Dendritic cell treated with granulocyte-macrophage colony-stimulating factor and Interleukin-4, amounts not matched to agents 40 ng/mL and 50 ng/mL, for 4 days (primary cell): ENCODE measurements at regions not wholly inside any gene's neighbourhood (a gene's known extent, or its start where the extent isn't known, plus 50 kb on each side); places are given as distances from the start of the nearest gene placed in this dataset.

Source experiments
- H3K27ac Mint-ChIP-seq: one replicate; pipeline ENCODE4 v1.8.0; 2022; ENCODE audit warnings: mild to moderate bottlenecking, mixed read lengths
- H3K27me3 Mint-ChIP-seq: one replicate; pipeline ENCODE4 v1.8.0; 2022; ENCODE audit warnings: mild to moderate bottlenecking, mixed read lengths
- H3K36me3 Mint-ChIP-seq: one replicate; pipeline ENCODE4 v1.8.0; 2022; ENCODE audit warnings: low read depth, mixed read lengths
- H3K4me1 Mint-ChIP-seq: one replicate; pipeline ENCODE4 v1.8.0; 2022; ENCODE audit warnings: low read depth, mixed read lengths
- H3K4me3 Mint-ChIP-seq: one replicate; pipeline ENCODE4 v1.8.0; 2022; ENCODE audit warnings: mild to moderate bottlenecking, moderate library complexity, mixed read lengths
- H3K9me3 Mint-ChIP-seq: one replicate; pipeline ENCODE4 v1.8.0; 2022; ENCODE audit warnings: mixed read lengths
- intact Hi-C: fragments of 100-400 bp; cut with micrococcal nuclease; formaldehyde crosslinking; loops from one replicate; pipeline ENCODE4 v1.15.0; 2022

- Mint-ChIP-seq H3K27me3 (peaks cover 2% of the 10 kb centered on the region), H3K27ac (no peak overlapping the region), H3K9me3 (no peaks in the 10 kb centered on the region), H3K36me3 (no peaks in the 10 kb centered on the region), H3K4me3 (no peak overlapping the region), H3K4me1 (no peaks in the 10 kb centered on the region)
- intact Hi-C loops = no loop called here
Measured at GRCh38 chr6:165876588-165876987, 213.5 kb upstream of the PDE10A start.

DNA sequence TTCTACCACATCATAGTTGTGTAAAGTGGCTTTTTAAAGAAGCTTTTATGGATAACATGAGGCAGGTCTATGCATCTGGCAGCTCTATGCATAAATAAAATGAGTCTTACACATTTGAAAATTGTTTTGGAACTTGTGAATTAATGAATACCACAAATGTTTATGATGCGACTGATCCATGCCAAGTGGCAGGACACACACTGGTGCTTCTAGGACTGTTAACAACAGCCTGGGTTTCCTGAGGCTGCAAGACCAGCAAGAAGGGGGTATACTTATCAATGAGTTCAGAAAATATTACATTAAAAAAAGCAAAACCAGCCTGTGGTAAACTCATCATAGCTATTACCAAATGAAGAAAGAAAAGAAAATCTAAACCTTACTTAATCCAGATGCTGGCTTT, 212.9 kb upstream of the PDE10A start:
- Mint-ChIP-seq H3K27me3 (peaks cover 2% of the 10 kb centered on the region), H3K27ac (no peak overlapping the region), H3K4me3 (no peak overlapping the region), H3K4me1 (no peaks in the 10 kb centered on the region), H3K36me3 (no peaks in the 10 kb centered on the region), H3K9me3 (no peaks in the 10 kb centered on the region)
- intact Hi-C loops = no loop called here

DNA sequence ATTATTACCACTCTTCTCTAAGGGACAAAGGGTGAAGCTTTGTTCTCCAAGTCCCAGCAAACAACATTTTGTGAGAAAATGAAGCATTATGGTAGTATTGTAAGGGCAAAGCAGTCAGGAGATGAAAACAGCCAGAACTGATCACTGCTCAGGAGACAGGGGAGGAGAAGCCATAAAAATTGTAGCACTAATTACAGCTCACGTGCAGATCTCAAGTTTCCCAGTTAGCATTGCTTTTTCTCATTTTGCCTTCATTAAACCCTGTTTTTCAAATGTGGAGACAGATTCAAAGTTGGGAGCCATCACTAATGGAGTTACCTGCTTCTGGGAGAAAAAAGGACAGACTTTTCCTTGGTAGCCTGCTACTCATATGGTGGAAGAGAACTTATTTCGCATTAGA, 210.9 kb upstream of the PDE10A start:
- intact Hi-C loops = no loop called here
- peaks cover 2% of the 10 kb centered on the region for H3K27me3 Mint-ChIP-seq
- peaks cover 9% of the 10 kb centered on the region for H3K9me3 Mint-ChIP-seq
- H3K4me3 Mint-ChIP-seq = no peak overlapping the region
- H3K4me1 Mint-ChIP-seq = no peaks in the 10 kb centered on the region
- no peak overlapping the region for H3K27ac Mint-ChIP-seq
- no peaks in the 10 kb centered on the region for H3K36me3 Mint-ChIP-seq

DNA sequence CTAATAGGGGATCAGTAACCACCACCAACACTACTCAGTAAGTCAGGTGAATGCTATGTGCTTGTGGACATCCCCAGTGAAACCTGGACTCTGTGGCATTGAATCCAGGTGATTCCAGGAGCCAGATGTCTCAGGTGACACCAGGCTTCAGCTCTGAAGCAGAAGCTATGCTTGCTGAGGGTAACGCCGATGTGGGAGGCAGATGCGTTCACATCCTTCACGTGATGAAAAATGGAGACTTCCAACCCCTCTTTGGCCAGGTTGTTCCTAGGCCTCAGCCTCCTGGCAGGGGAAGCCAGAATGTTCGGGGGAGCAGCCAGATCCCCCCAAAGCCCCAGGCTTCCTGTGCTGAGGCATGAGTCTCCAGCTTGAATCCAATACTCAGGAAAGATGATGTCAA, 209.8 kb upstream of the PDE10A start:
- peaks cover 2% of the 10 kb centered on the region for H3K27me3 Mint-ChIP-seq
- no peaks in the 10 kb centered on the region for H3K4me1 Mint-ChIP-seq
- intact Hi-C loops = no loop called here
- H3K4me3 Mint-ChIP-seq = no peak overlapping the region
- H3K9me3 Mint-ChIP-seq = peaks cover 9% of the 10 kb centered on the region
- H3K27ac Mint-ChIP-seq = no peak overlapping the region
- no peaks in the 10 kb centered on the region for H3K36me3 Mint-ChIP-seq

GRCh38 chr6:165872311-165872710, 209.3 kb upstream of the PDE10A start:
- H3K9me3 Mint-ChIP-seq = peaks cover 9% of the 10 kb centered on the region
- H3K27me3 Mint-ChIP-seq = peaks cover 2% of the 10 kb centered on the region
- intact Hi-C loops = no loop called here
- H3K27ac Mint-ChIP-seq = no peak overlapping the region
- H3K4me1 Mint-ChIP-seq = no peaks in the 10 kb centered on the region
- no peaks in the 10 kb centered on the region for H3K36me3 Mint-ChIP-seq
- no peak overlapping the region for H3K4me3 Mint-ChIP-seq

- Mint-ChIP-seq H3K36me3 (no peaks in the 10 kb centered on the region), H3K4me1 (no peaks in the 10 kb centered on the region), H3K27ac (no peak overlapping the region), H3K27me3 (peaks cover 2% of the 10 kb centered on the region), H3K9me3 (peaks cover 9% of the 10 kb centered on the region), H3K4me3 (no peak overlapping the region)
- intact Hi-C loops = no loop called here
Measured at GRCh38 chr6:165871571-165871970, 208.5 kb upstream of the PDE10A start.

DNA sequence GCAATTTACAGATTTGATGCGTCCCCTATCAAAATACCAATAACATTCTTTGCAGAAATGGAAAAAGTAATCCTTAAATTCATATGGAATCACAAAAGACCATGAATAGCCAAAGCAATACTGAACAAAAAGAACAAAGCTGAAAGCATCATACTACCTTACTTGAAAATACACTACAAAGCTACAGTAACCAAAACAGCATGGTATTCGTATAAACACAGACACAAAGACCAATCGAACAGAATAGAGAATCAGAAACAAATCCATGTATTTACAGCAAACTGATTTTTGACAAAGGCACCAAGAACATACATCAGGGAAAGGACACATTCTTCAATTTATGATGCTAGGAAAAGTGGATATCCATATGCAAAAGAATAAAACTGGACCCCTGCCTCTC, 206.5 kb upstream of the PDE10A start:
- Mint-ChIP-seq H3K27me3 (peaks cover 1% of the 10 kb centered on the region), H3K4me1 (no peaks in the 10 kb centered on the region), H3K9me3 (peaks cover 9% of the 10 kb centered on the region), H3K36me3 (no peaks in the 10 kb centered on the region), H3K4me3 (no peak overlapping the region), H3K27ac (no peak overlapping the region)
- intact Hi-C loops = no loop called here

DNA sequence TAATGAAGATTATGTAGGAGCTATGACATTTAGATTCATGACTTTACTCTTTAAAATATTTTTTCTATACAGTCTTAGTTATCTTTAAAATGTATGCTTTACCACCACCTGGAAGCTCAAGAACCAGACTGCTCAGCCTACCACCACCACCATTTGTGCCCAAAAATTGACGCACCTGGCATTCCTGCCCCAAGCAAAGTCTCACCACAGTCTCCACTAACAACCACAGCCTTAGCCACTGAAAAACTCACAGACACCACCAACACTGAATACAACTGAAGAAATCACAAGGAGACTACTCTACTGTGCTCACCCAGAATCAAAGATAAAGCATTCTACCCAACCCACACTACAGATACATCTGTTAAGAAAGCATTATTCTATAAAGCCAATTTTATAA, 201.9 kb upstream of the PDE10A start:
- no peaks in the 10 kb centered on the region for H3K36me3 Mint-ChIP-seq
- H3K27me3 Mint-ChIP-seq = peaks cover 1% of the 10 kb centered on the region
- intact Hi-C loops = no loop called here
- peaks cover 7% of the 10 kb centered on the region for H3K9me3 Mint-ChIP-seq
- no peak overlapping the region for H3K27ac Mint-ChIP-seq
- H3K4me1 Mint-ChIP-seq = no peaks in the 10 kb centered on the region
- no peak overlapping the region for H3K4me3 Mint-ChIP-seq

GRCh38 chr6:165864218-165864617, 201.2 kb upstream of the PDE10A start:
- Mint-ChIP-seq H3K4me1 (no peaks in the 10 kb centered on the region), H3K9me3 (peaks cover under 1% of the 10 kb centered on the region), H3K27me3 (peaks cover 1% of the 10 kb centered on the region), H3K4me3 (no peak overlapping the region), H3K36me3 (no peaks in the 10 kb centered on the region), H3K27ac (no peak overlapping the region)
- intact Hi-C loops = no loop called here

- Mint-ChIP-seq H3K9me3 (no peaks in the 10 kb centered on the region), H3K36me3 (no peaks in the 10 kb centered on the region), H3K27me3 (peaks cover 1% of the 10 kb centered on the region), H3K4me1 (no peaks in the 10 kb centered on the region), H3K27ac (no peak overlapping the region), H3K4me3 (no peak overlapping the region)
- intact Hi-C loops = no loop called here
Measured at GRCh38 chr6:165863801-165864200, 200.8 kb upstream of the PDE10A start.

- intact Hi-C loops = no loop called here
- H3K4me3 Mint-ChIP-seq = no peak overlapping the region
- H3K9me3 Mint-ChIP-seq = no peaks in the 10 kb centered on the region
- H3K4me1 Mint-ChIP-seq = no peaks in the 10 kb centered on the region
- peaks cover 4% of the 10 kb centered on the region for H3K27me3 Mint-ChIP-seq
- no peaks in the 10 kb centered on the region for H3K36me3 Mint-ChIP-seq
- H3K27ac Mint-ChIP-seq = no peak overlapping the region
Measured at GRCh38 chr6:165862813-165863212, 199.8 kb upstream of the PDE10A start.

- intact Hi-C loops = no loop called here
- H3K36me3 Mint-ChIP-seq = no peaks in the 10 kb centered on the region
- H3K9me3 Mint-ChIP-seq = no peaks in the 10 kb centered on the region
- H3K27ac Mint-ChIP-seq = no peak overlapping the region
- no peaks in the 10 kb centered on the region for H3K4me1 Mint-ChIP-seq
- H3K27me3 Mint-ChIP-seq = peaks cover 12% of the 10 kb centered on the region
- no peak overlapping the region for H3K4me3 Mint-ChIP-seq
Measured at GRCh38 chr6:165861226-165861625, 198.2 kb upstream of the PDE10A start.

- Mint-ChIP-seq H3K9me3 (no peaks in the 10 kb centered on the region), H3K27ac (no peak overlapping the region), H3K4me3 (no peak overlapping the region), H3K36me3 (no peaks in the 10 kb centered on the region), H3K4me1 (no peaks in the 10 kb centered on the region), H3K27me3 (peaks cover 36% of the 10 kb centered on the region)
- intact Hi-C loops = no loop called here
Measured at GRCh38 chr6:165858586-165858985, 195.5 kb upstream of the PDE10A start.

DNA sequence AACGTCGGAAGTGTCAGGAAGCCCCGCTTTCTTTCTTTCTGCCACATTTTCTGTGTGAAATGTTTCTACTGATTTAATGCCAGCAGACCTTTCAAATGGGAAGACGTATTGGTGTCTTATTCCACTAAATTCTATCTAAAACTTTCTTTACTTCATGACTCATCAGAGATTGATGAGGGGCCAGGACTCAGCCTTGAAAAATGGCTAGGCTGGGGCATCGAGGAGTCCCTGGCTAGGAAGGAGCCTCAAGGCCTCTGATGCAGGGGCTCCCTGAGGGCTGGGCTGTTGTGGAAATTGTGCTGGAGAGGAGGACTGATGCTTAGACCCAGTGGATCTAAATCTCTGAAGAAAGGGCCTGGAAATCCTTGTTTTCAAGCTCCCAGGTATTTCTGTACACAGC, 192.8 kb upstream of the PDE10A start:
- intact Hi-C loops = no loop called here
- Mint-ChIP-seq H3K27ac (no peak overlapping the region), H3K4me3 (no peak overlapping the region), H3K9me3 (no peaks in the 10 kb centered on the region), H3K4me1 (no peaks in the 10 kb centered on the region), H3K27me3 (peaks cover 50% of the 10 kb centered on the region), H3K36me3 (no peaks in the 10 kb centered on the region)

DNA sequence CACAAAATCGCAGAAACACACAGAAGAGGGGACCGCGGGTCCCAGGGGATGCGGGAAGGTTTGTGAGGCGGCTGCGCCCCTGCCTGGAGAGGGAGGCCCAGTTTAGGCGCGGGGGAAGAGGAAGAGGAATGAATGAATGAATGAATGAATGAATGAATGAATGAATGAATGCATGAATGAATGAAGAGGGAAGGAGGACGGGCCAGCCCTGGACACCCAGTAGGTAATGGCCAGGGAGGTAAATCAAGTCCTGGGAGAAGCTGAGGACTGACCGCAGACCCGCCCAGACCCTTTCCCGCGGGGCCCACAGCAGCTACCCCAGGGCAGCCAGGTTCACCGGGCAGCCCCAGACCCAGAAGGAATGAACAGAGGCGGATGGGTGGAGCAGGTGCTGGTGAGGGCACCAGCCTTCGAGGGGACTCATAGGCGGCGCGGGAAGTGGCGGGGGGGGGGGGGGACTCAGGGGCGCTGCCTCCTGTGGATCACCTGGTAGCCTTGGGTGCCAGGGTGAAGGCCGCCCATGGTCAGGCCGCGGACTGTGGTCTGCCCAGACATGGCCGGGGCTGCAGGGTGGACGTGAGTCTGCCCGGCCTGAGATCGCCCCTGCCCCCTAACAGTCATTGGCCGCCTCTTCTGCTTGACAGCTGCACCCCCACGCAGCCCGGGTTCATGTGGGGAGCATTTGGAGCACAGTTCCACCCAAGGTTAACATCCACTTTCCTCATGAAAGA, 192.0 kb upstream of the PDE10A start:
- Mint-ChIP-seq H3K4me1 (no peaks in the 10 kb centered on the region), H3K4me3 (no peak overlapping the region), H3K27me3 (peaks cover 54% of the 10 kb centered on the region), H3K36me3 (no peaks in the 10 kb centered on the region), H3K27ac (no peak overlapping the region), H3K9me3 (no peaks in the 10 kb centered on the region)
- intact Hi-C loops = no loop called here
